Loucy (cell line): ENCODE measurements at regions not wholly inside any gene's neighbourhood (a gene's known extent, or its start where the extent isn't known, plus 50 kb on each side); places are given as distances from the start of the nearest gene placed in this dataset.

Source experiments
- EZH2phosphoT487 ChIP-seq: fragments of 200-600 bp; IDR thresholded peaks from 2 replicates; pipeline ENCODE4 v1.6.1; 2018; ENCODE audit warnings: antibody characterized with exemption, mild to moderate bottlenecking, moderate library complexity, borderline replicate concordance
- TF ChIP-seq, protein P1 (sequence below): fragments of 200-600 bp; sonication (generic); conservative IDR thresholded peaks from 2 replicates; pipeline ENCODE4 v1.5.1; 2014; ENCODE audit warnings: mild to moderate bottlenecking, antibody characterized with exemption, low read length

DNA sequence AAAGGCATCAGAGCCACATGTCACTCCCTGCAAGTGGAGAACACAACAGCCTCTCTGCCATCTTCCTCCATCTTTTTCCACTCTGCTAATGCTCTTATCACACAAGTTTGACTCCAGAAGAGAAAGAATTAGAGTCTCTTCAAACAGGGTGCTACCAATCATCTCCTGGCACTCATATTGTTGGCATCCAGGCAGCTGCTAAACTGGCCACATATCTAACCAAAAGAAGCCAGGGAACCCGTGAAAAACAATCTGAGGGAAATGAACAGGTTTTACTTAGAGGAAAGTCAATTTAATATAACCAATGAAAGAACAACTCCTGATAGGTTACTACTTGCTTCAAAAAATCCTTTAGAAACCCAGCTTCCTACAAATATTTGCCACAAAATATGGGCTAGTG is 117.2 kb downstream of the SLC25A46 start:
- no peak for TF ChIP-seq EZH2phosphoT487
- TF ChIP-seq, protein P1, sequence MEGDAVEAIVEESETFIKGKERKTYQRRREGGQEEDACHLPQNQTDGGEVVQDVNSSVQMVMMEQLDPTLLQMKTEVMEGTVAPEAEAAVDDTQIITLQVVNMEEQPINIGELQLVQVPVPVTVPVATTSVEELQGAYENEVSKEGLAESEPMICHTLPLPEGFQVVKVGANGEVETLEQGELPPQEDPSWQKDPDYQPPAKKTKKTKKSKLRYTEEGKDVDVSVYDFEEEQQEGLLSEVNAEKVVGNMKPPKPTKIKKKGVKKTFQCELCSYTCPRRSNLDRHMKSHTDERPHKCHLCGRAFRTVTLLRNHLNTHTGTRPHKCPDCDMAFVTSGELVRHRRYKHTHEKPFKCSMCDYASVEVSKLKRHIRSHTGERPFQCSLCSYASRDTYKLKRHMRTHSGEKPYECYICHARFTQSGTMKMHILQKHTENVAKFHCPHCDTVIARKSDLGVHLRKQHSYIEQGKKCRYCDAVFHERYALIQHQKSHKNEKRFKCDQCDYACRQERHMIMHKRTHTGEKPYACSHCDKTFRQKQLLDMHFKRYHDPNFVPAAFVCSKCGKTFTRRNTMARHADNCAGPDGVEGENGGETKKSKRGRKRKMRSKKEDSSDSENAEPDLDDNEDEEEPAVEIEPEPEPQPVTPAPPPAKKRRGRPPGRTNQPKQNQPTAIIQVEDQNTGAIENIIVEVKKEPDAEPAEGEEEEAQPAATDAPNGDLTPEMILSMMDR = no peak
